H9 (cell line): ENCODE measurements at regions not wholly inside any gene's neighbourhood (a gene's known extent, or its start where the extent isn't known, plus 50 kb on each side); places are given as distances from the start of the nearest gene placed in this dataset.

Experiments used
- DNase-seq: peaks from one replicate; pipeline ENCODE4 v3.0.0-alpha.2; 2017
- H2AFZ ChIP-seq: one replicate; pipeline ENCODE4 v1.6.1; 2013; ENCODE audit warnings: mild to moderate bottlenecking, low read length, control low read depth, moderate library complexity
- H2AK5ac ChIP-seq: 2 replicates; pipeline ENCODE4 v1.6.1; 2013; ENCODE audit warnings: low read length, control low read depth, mixed read lengths; ENCODE audit not compliant: insufficient read length
- H2BK120ac ChIP-seq: one replicate; pipeline ENCODE4 v1.6.1; 2013; ENCODE audit warnings: low read depth, mild to moderate bottlenecking, low read length, control low read depth, inconsistent platforms; ENCODE audit not compliant: poor library complexity, severe bottlenecking
- H2BK12ac ChIP-seq: 2 replicates; pipeline ENCODE4 v1.6.1; 2013; ENCODE audit warnings: low read length, control low read depth, mixed read lengths, low read depth; ENCODE audit not compliant: insufficient read length
- H2BK15ac ChIP-seq: 2 replicates; pipeline ENCODE4 v1.6.1; 2013; ENCODE audit warnings: low read depth, low read length, control low read depth
- H2BK20ac ChIP-seq: one replicate; pipeline ENCODE4 v1.6.1; 2013; ENCODE audit warnings: low read depth, mild to moderate bottlenecking, low read length, control low read depth, inconsistent platforms; ENCODE audit not compliant: poor library complexity, severe bottlenecking
- H2BK5ac ChIP-seq: 2 replicates; pipeline ENCODE4 v1.6.1; 2013; ENCODE audit warnings: low read length, control low read depth, mixed read lengths; ENCODE audit not compliant: insufficient read length
- H3K14ac ChIP-seq: 2 replicates; pipeline ENCODE4 v1.6.1; 2013; ENCODE audit warnings: low read length, control low read depth; ENCODE audit not compliant: insufficient read depth
- H3K18ac ChIP-seq: 2 replicates; pipeline ENCODE4 v1.6.1; 2013; ENCODE audit warnings: low read depth, mild to moderate bottlenecking, mixed read lengths, low read length, control low read depth; ENCODE audit not compliant: insufficient read length
- H3K23ac ChIP-seq: 2 replicates; pipeline ENCODE4 v1.6.1; 2013; ENCODE audit warnings: low read length, control low read depth, mixed read lengths, low read depth; ENCODE audit not compliant: insufficient read length
- H3K23me2 ChIP-seq: 2 replicates; pipeline ENCODE4 v1.6.1; 2013; ENCODE audit warnings: low read depth, mild to moderate bottlenecking, mixed read lengths, low read length, control low read depth; ENCODE audit not compliant: insufficient read length, poor library complexity, severe bottlenecking
- H3K27ac ChIP-seq: 2 replicates; pipeline ENCODE4 v1.5.1; 2013; ENCODE audit warnings: low read length, control low read depth, mixed read lengths, low read depth; ENCODE audit not compliant: insufficient read length
- H3K27me3 ChIP-seq: 2 replicates; pipeline ENCODE4 v1.6.1; 2013; ENCODE audit warnings: low read length, control low read depth, inconsistent platforms; ENCODE audit not compliant: insufficient read depth
- H3K4ac ChIP-seq: 2 replicates; pipeline ENCODE4 v1.6.1; 2013; ENCODE audit warnings: low read depth, mild to moderate bottlenecking, control low read depth, inconsistent platforms, low read length, moderate library complexity
- H3K4me1 ChIP-seq: 2 replicates; pipeline ENCODE4 v1.6.1; 2013; ENCODE audit warnings: low read length, control low read depth, inconsistent platforms; ENCODE audit not compliant: insufficient read depth
- H3K4me2 ChIP-seq: 2 replicates; pipeline ENCODE4 v1.6.1; 2013; ENCODE audit warnings: low read length, control low read depth, mixed read lengths; ENCODE audit not compliant: insufficient read length, insufficient read depth
- H3K56ac ChIP-seq: 2 replicates; pipeline ENCODE4 v1.6.1; 2013; ENCODE audit warnings: low read depth, mild to moderate bottlenecking, mixed read lengths, low read length, control low read depth; ENCODE audit not compliant: insufficient read length
- H3K79me1 ChIP-seq: 2 replicates; pipeline ENCODE4 v1.6.1; 2013; ENCODE audit warnings: low read depth, mild to moderate bottlenecking, moderate library complexity, low read length, control low read depth, inconsistent platforms; ENCODE audit not compliant: insufficient read depth, poor library complexity, severe bottlenecking
- H3K79me2 ChIP-seq: 2 replicates; pipeline ENCODE4 v1.6.1; 2013; ENCODE audit warnings: low read length, control low read depth, inconsistent platforms; ENCODE audit not compliant: insufficient read depth
- H3K9ac ChIP-seq: 2 replicates; pipeline ENCODE4 v1.6.1; 2013; ENCODE audit warnings: low read length, control low read depth, mixed read lengths; ENCODE audit not compliant: insufficient read length; ENCODE audit errors: extremely low read depth
- H3K9me3 ChIP-seq: one replicate; pipeline ENCODE4 v1.6.1; 2013; ENCODE audit warnings: low read depth, low read length, inconsistent platforms; ENCODE audit not compliant: control insufficient read depth
- H3T11ph ChIP-seq: one replicate; pipeline ENCODE4 v1.6.1; 2013; ENCODE audit warnings: mild to moderate bottlenecking, low read length, control low read depth, inconsistent platforms
- H4K20me1 ChIP-seq: one replicate; pipeline ENCODE4 v1.6.1; 2013; ENCODE audit not compliant: control insufficient read depth, insufficient read length, insufficient read depth
- H4K5ac ChIP-seq: 2 replicates; pipeline ENCODE4 v1.6.1; 2013; ENCODE audit warnings: low read depth, mild to moderate bottlenecking, mixed read lengths, low read length, control low read depth; ENCODE audit not compliant: insufficient read length
- H4K8ac ChIP-seq: replicated peaks from 2 replicates; pipeline ENCODE4 v1.6.1; 2013; ENCODE audit warnings: low read length, control low read depth, mixed read lengths, low read depth; ENCODE audit not compliant: insufficient read length
- H4K91ac ChIP-seq: 2 replicates; pipeline ENCODE4 v1.6.1; 2013; ENCODE audit warnings: low read depth, mild to moderate bottlenecking, moderate library complexity, mixed read lengths, low read length, control low read depth; ENCODE audit not compliant: insufficient read length
- H3K27ac Mint-ChIP-seq, 3 experiments: 2 replicates in 2 of 3; 3 replicates in 1 of 3; pipeline ENCODE4 v1.8.0; 2020 to 2021; ENCODE audit warnings: mixed read lengths in 3 of 3, mild to moderate bottlenecking in 1 of 3, moderate library complexity in 1 of 3
- H3K27me3 Mint-ChIP-seq: 2 replicates; pipeline ENCODE4 v1.8.0; 2021; ENCODE audit warnings: low read depth, mild to moderate bottlenecking, moderate library complexity, mixed read lengths
- H3K36me3 Mint-ChIP-seq, 3 experiments: 2 replicates in 2 of 3; 3 replicates in 1 of 3; pipeline ENCODE4 v1.8.0; 2020 to 2021; ENCODE audit warnings: low read depth in 3 of 3, mixed read lengths in 3 of 3; ENCODE audit not compliant: insufficient read depth in 1 of 3
- H3K4me1 Mint-ChIP-seq, 2 experiments: 2 replicates each; pipeline ENCODE4 v1.8.0; 2020; ENCODE audit warnings: mixed read lengths in 2 of 2
- H3K4me3 Mint-ChIP-seq, 2 experiments: 2 replicates in 1 of 2; 3 replicates in 1 of 2; pipeline ENCODE4 v1.8.0; 2020 to 2021; ENCODE audit warnings: mild to moderate bottlenecking in 2 of 2, mixed read lengths in 2 of 2, moderate library complexity in 1 of 2
- H3K9me3 Mint-ChIP-seq, 2 experiments: 2 replicates in 1 of 2; 3 replicates in 1 of 2; pipeline ENCODE4 v1.8.0; 2020; ENCODE audit warnings: mild to moderate bottlenecking in 2 of 2, mixed read lengths in 2 of 2, moderate library complexity in 1 of 2
- CTCF ChIP-seq: fragments of 200-600 bp; sonication (generic); conservative IDR thresholded peaks from 3 replicates; pipeline ENCODE4 v1.8.0; 2021; ENCODE audit warnings: antibody characterized with exemption, mild to moderate bottlenecking
- WGBS: extraction: QIAGEN DNeasy Blood & Tissue Kit; methylation state at CpG from one replicate; pipeline ENCODE4 v1.1.7; 2013; ENCODE audit warnings: missing lambda C conversion rate, low lambda C conversion rate, mixed read lengths; ENCODE audit not compliant: insufficient read length; ENCODE audit errors: extremely low coverage; 5-methylcytosine and 5-hydroxymethylcytosine counted together

- Histone ChIP-seq H4K20me1 (no peaks in the 10 kb centered on the region), H3K14ac (no peak overlapping the region), H2AFZ (no peak overlapping the region), H3K23ac (no peak overlapping the region), H2BK20ac (no peak overlapping the region), H3K79me1 (no peaks in the 10 kb centered on the region), H3K27ac (no peak overlapping the region), H3T11ph (no peak overlapping the region), H2BK12ac (no peak overlapping the region), H3K79me2 (no peaks in the 10 kb centered on the region), H4K8ac (no peak overlapping the region), H3K9me3 (no peaks in the 10 kb centered on the region), H3K23me2 (no peaks in the 10 kb centered on the region), H3K4me2 (no peak overlapping the region), H3K4ac (no peak overlapping the region), H2BK120ac (no peak overlapping the region), H2BK15ac (no peak overlapping the region), H3K4me1 (no peaks in the 10 kb centered on the region; the same call in 1 of the 2 replicates), H3K56ac (no peak overlapping the region), H3K9ac (no peak overlapping the region), H3K27me3 (no peaks in the 10 kb centered on the region), H4K91ac (no peak overlapping the region), H2AK5ac (no peak overlapping the region), H3K18ac (no peak overlapping the region), H4K5ac (no peak overlapping the region), H2BK5ac (no peak overlapping the region)
- Mint-ChIP-seq H3K9me3 (peaks cover 0 to 3% of the 10 kb centered on the region in 2 experiments; a peak in 1 of 5 replicates), H3K36me3 (peaks cover 0 to 5% (median 0%) of the 10 kb centered on the region in 3 experiments; a peak in 1 of 7 replicates), H3K27ac (no peak overlapping the region), H3K4me3 (no peak overlapping the region), H3K4me1 (peaks cover 5 to 15% of the 10 kb centered on the region in 2 experiments; a peak in 3 of 4 replicates), H3K27me3 (peaks cover 15% of the 10 kb centered on the region)
- no peak for DNase-seq
- no CpG with 5 or more reads among the region's 10 CpGs for WGBS
- no peak for TF ChIP-seq CTCF
Measured at GRCh38 chr7:153010416-153010815, 250.9 kb downstream of the ACTR3B start.
